BLaER1 treated with 17β-estradiol and CSF1 and Interleukin-3, amounts not matched to agents 10 nM and 100 nM (cell line): ENCODE measurements at regions not wholly inside any gene's neighbourhood (a gene's known extent, or its start where the extent isn't known, plus 50 kb on each side); places are given as distances from the start of the nearest gene placed in this dataset.
A peak's percentile ranks its signal among the peaks of the same experiment; 100 is the strongest.

Experiments
- H3K27ac ChIP-seq, 11 experiments: shearing (Covaris generic); formaldehyde crosslinking; 2 replicates each; pipeline ENCODE4 v1.8.1; 2022
- H3K27me3 ChIP-seq, 11 experiments: shearing (Covaris generic); formaldehyde crosslinking; 2 replicates each; pipeline ENCODE4 v1.8.1; 2022
- H3K36me3 ChIP-seq, 11 experiments: shearing (Covaris generic); formaldehyde crosslinking; 2 replicates each; pipeline ENCODE4 v1.8.1; 2022
- H3K4me1 ChIP-seq, 10 experiments: shearing (Covaris generic); formaldehyde crosslinking; 2 replicates each; pipeline ENCODE4 v1.8.1; 2022
- H3K4me2 ChIP-seq, 11 experiments: shearing (Covaris generic); formaldehyde crosslinking; 2 replicates each; pipeline ENCODE4 v1.8.1; 2022
- H3K4me3 ChIP-seq, 10 experiments: shearing (Covaris generic); formaldehyde crosslinking; 2 replicates each; pipeline ENCODE4 v1.8.1; 2022
- H3K9ac ChIP-seq, 11 experiments: shearing (Covaris generic); formaldehyde crosslinking; 2 replicates each; pipeline ENCODE4 v1.8.1; 2022
- H3K9me3 ChIP-seq, 11 experiments: shearing (Covaris generic); formaldehyde crosslinking; replicated peaks in 1 of 11; 2 replicates each; pipeline ENCODE4 v1.8.1; 2022
- H4K20me1 ChIP-seq, 11 experiments: shearing (Covaris generic); formaldehyde crosslinking; 2 replicates each; pipeline ENCODE4 v1.8.1; 2022
- Cebpa-rat ChIP-seq, 11 experiments: shearing (Covaris generic); IDR thresholded peaks; 2 replicates each; pipeline ENCODE4 v1.8.1; 2022

- no peaks in the 10 kb centered on the region for H3K4me1 ChIP-seq
- H3K27ac ChIP-seq = no peak overlapping the region
- no peaks in the 10 kb centered on the region for H4K20me1 ChIP-seq
- no peak overlapping the region for H3K4me2 ChIP-seq
- H3K27me3 ChIP-seq = no peaks in the 10 kb centered on the region
- no peak overlapping the region for H3K9ac ChIP-seq
- TF ChIP-seq Cebpa-rat (IDR thresholded peaks at IDR 0.05) = no peak
- H3K36me3 ChIP-seq = no peaks in the 10 kb centered on the region
- H3K4me3 ChIP-seq = no peak overlapping the region
- H3K9me3 ChIP-seq = peaks cover 0 to 5% (median 0%) of the 10 kb centered on the region in 11 experiments; a peak in 4 of 22 replicates
Observed at GRCh38 chr9:88291856-88292255, 96.4 kb upstream of the SPIN1 start.

DNA sequence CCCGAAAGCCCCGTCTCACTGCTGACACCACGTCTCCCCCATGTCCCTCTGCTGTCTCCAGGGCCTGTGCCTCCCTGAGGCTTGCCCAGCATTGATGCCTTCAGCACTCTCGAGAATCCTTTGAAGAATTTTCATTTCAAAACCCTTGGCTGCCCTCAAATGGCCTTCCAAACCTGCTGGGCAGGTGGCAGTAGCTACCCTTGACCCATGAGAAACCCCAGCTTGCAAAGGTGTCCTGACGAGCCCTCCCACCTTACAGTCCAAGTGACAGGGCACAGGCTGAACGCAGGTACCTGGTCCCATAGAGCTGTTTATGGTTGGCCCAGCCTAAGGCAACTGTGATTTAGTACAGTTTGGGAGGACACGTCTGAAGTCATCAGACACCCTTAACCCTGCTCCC, 97.2 kb upstream of the SPIN1 start:
- H3K4me3 ChIP-seq = no peak overlapping the region
- no peak overlapping the region for H3K4me2 ChIP-seq
- no peak overlapping the region for H3K9ac ChIP-seq
- H3K4me1 ChIP-seq = no peaks in the 10 kb centered on the region
- H3K36me3 ChIP-seq = no peaks in the 10 kb centered on the region
- H4K20me1 ChIP-seq = no peaks in the 10 kb centered on the region
- H3K27ac ChIP-seq = no peak overlapping the region
- no peak for TF ChIP-seq Cebpa-rat (IDR thresholded peaks at IDR 0.05)
- H3K27me3 ChIP-seq = no peaks in the 10 kb centered on the region
- peaks cover 0 to 5% (median 0%) of the 10 kb centered on the region in 11 experiments; a peak in 5 of 22 replicates for H3K9me3 ChIP-seq

- H3K4me1 ChIP-seq = no peaks in the 10 kb centered on the region
- no peak overlapping the region for H3K4me3 ChIP-seq
- H3K4me2 ChIP-seq = no peak overlapping the region
- peaks cover 12 to 16% (median 14%) of the 10 kb centered on the region in 11 experiments for H3K9me3 ChIP-seq
- H4K20me1 ChIP-seq = no peaks in the 10 kb centered on the region
- no peaks in the 10 kb centered on the region for H3K27me3 ChIP-seq
- H3K27ac ChIP-seq = no peak overlapping the region
- no peaks in the 10 kb centered on the region for H3K36me3 ChIP-seq
- no peak for TF ChIP-seq Cebpa-rat (IDR thresholded peaks at IDR 0.05)
- H3K9ac ChIP-seq = no peak overlapping the region
Observed at GRCh38 chr9:88289532-88289931, 98.7 kb upstream of the SPIN1 start.

DNA sequence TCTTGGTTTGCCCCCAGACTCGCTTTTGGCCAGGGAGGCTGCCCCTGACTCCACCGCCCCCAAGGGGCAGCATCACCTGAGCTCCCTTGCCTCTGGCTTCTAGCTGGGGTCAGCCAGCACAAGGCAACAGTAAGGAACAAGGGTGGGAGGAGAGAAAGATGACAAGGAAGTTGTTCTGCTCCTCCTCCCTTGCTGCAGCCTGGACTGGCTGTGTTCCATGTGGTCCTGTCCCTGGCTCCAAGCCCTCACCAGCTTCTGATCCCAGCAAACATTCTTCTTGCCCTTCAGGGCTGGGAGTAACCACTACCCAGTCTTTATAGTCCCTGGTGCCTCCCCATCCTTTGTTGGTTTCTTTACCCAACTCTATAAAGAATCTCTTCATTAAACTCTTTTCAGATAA, 100.3 kb upstream of the SPIN1 start:
- Histone ChIP-seq H3K4me2 (no peak overlapping the region), H3K9ac (no peak overlapping the region)

GRCh38 chr9:88280816-88281382, 107.3 kb upstream of the SPIN1 start:
- H3K27me3 ChIP-seq = peaks cover 0 to 4% (median 0%) of the 10 kb centered on the region in 11 experiments; a peak in 4 of 22 replicates
- no peaks in the 10 kb centered on the region for H3K36me3 ChIP-seq
- H4K20me1 ChIP-seq = no peaks in the 10 kb centered on the region
- H3K4me2 ChIP-seq = peak overlapping the region; percentile 4 to 65 (median 43); a peak in 21 of 22 replicates
- no peak overlapping the region for H3K9ac ChIP-seq
- no peak for TF ChIP-seq Cebpa-rat (IDR thresholded peaks at IDR 0.05)
- H3K4me3 ChIP-seq = no peak overlapping the region
- H3K9me3 ChIP-seq = peaks cover 32 to 42% (median 34%) of the 10 kb centered on the region in 11 experiments
- H3K4me1 ChIP-seq = peaks cover 5 to 19% (median 13%) of the 10 kb centered on the region in 10 experiments; a peak in 19 of 20 replicates
- no peak overlapping the region for H3K27ac ChIP-seq

More for the DNA sequence above, 100.3 kb upstream of the SPIN1 start:
- Histone ChIP-seq H3K4me3 (no peak overlapping the region), H3K4me1 (no peaks in the 10 kb centered on the region), H3K27me3 (no peaks in the 10 kb centered on the region), H3K27ac (no peak overlapping the region), H3K9me3 (peaks cover 27 to 31% (median 29%) of the 10 kb centered on the region in 11 experiments), H3K36me3 (no peaks in the 10 kb centered on the region), H4K20me1 (no peaks in the 10 kb centered on the region)
- TF ChIP-seq Cebpa-rat (IDR thresholded peaks at IDR 0.05) = no peak

- no peaks in the 10 kb centered on the region for H4K20me1 ChIP-seq
- TF ChIP-seq Cebpa-rat (IDR thresholded peaks at IDR 0.05) = no peak
Observed at GRCh38 chr9:88278036-88278435, 110.2 kb upstream of the SPIN1 start.

DNA sequence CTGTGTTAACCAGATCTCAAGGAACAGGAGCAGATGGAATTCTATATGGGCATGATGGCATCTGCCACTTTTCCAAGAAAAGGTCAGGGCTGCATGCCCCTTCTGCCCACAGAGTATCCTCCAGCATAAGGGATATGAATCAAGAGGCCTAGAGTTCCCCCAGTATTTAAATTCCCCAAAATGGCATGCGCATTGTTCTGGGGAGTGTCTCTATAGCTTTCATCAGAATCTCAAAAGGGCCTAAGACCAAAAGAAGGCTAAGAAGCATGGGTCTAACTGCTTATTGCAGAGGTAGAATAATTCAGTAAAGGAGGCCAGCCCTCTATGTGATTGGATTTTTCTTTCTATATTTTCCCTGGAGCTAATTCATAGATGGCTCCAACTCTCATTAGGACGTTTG, 114.2 kb upstream of the SPIN1 start:
- no peaks in the 10 kb centered on the region for H4K20me1 ChIP-seq
- H3K27me3 ChIP-seq = peaks cover 0 to 12% (median 0%) of the 10 kb centered on the region in 11 experiments; a peak in 4 of 22 replicates
- H3K9me3 ChIP-seq = peaks cover 8 to 30% (median 19%) of the 10 kb centered on the region in 11 experiments
- H3K27ac ChIP-seq = no peak overlapping the region
- H3K4me3 ChIP-seq = no peak overlapping the region
- H3K4me1 ChIP-seq = peaks cover 0 to 14% (median 9%) of the 10 kb centered on the region in 10 experiments; a peak in 10 of 20 replicates
- no peaks in the 10 kb centered on the region for H3K36me3 ChIP-seq
- no peak overlapping the region for H3K4me2 ChIP-seq
- TF ChIP-seq Cebpa-rat (IDR thresholded peaks at IDR 0.05) = no peak
- H3K9ac ChIP-seq = no peak overlapping the region

More at GRCh38 chr9:88278036-88278435, 110.2 kb upstream of the SPIN1 start:
- H3K9ac ChIP-seq = no peak overlapping the region
- no peak overlapping the region for H3K4me3 ChIP-seq
- H3K36me3 ChIP-seq = no peaks in the 10 kb centered on the region
- no peak overlapping the region for H3K27ac ChIP-seq
- H3K27me3 ChIP-seq = peaks cover 0 to 12% (median 0%) of the 10 kb centered on the region in 11 experiments; a peak in 4 of 22 replicates
- peaks cover 5 to 14% (median 5%) of the 10 kb centered on the region in 11 experiments for H3K9me3 ChIP-seq
- H3K4me1 ChIP-seq = peaks cover 5 to 29% (median 22%) of the 10 kb centered on the region in 10 experiments; a peak in 19 of 20 replicates
- no peak overlapping the region for H3K4me2 ChIP-seq

- H3K4me3 ChIP-seq = no peak overlapping the region
- TF ChIP-seq Cebpa-rat (IDR thresholded peaks at IDR 0.05) = no peak
Observed at GRCh38 chr9:88272986-88273385, 115.3 kb upstream of the SPIN1 start.

GRCh38 chr9:88270413-88270812, 117.8 kb upstream of the SPIN1 start:
- H3K4me2 ChIP-seq = no peak overlapping the region
- no peak overlapping the region for H3K27ac ChIP-seq
- TF ChIP-seq Cebpa-rat (IDR thresholded peaks at IDR 0.05) = no peak
- H4K20me1 ChIP-seq = no peaks in the 10 kb centered on the region
- H3K27me3 ChIP-seq = peaks cover 0 to 3% (median 0%) of the 10 kb centered on the region in 11 experiments; a peak in 1 of 22 replicates
- H3K9me3 ChIP-seq = peaks cover 19 to 63% (median 49%) of the 10 kb centered on the region in 11 experiments
- H3K4me3 ChIP-seq = no peak overlapping the region
- H3K36me3 ChIP-seq = no peaks in the 10 kb centered on the region
- no peak overlapping the region for H3K9ac ChIP-seq
- H3K4me1 ChIP-seq = peaks cover 13 to 18% (median 16%) of the 10 kb centered on the region in 10 experiments

More at GRCh38 chr9:88272986-88273385, 115.3 kb upstream of the SPIN1 start:
- H3K9me3 ChIP-seq = peaks cover 19 to 39% (median 29%) of the 10 kb centered on the region in 11 experiments
- no peaks in the 10 kb centered on the region for H3K36me3 ChIP-seq
- no peaks in the 10 kb centered on the region for H4K20me1 ChIP-seq
- H3K9ac ChIP-seq = no peak overlapping the region
- H3K27ac ChIP-seq = no peak overlapping the region
- H3K4me2 ChIP-seq = no peak overlapping the region
- peaks cover 0 to 12% (median 0%) of the 10 kb centered on the region in 11 experiments; a peak in 4 of 22 replicates for H3K27me3 ChIP-seq
- peaks cover 0 to 14% (median 9%) of the 10 kb centered on the region in 10 experiments; a peak in 10 of 20 replicates for H3K4me1 ChIP-seq

- Histone ChIP-seq H3K27ac (no peak overlapping the region), H3K4me1 (peaks cover 11 to 17% (median 15%) of the 10 kb centered on the region in 10 experiments), H3K4me3 (no peak overlapping the region), H3K27me3 (no peaks in the 10 kb centered on the region), H4K20me1 (no peaks in the 10 kb centered on the region), H3K9ac (no peak overlapping the region), H3K36me3 (no peaks in the 10 kb centered on the region), H3K4me2 (no peak overlapping the region), H3K9me3 (peaks cover 19 to 66% (median 59%) of the 10 kb centered on the region in 11 experiments)
- no peak for TF ChIP-seq Cebpa-rat (IDR thresholded peaks at IDR 0.05)
Observed at GRCh38 chr9:88268886-88269285, 119.4 kb upstream of the SPIN1 start.
